ENCODE measurements at regions not wholly inside any gene's neighbourhood (a gene's known extent, or its start where the extent isn't known, plus 50 kb on each side); places are given as distances from the start of the nearest gene placed in this dataset.
"Not testable (repeated sequence)": the region's sequence is repeated elsewhere in the genome, so short reads cannot be mapped to it uniquely, and the experiment has no call there.

GRCh38 chr2:39881494-39881893 is 102.4 kb upstream of the THUMPD2 start:
- intact Hi-C loops (cut with DNase I) = no loop called here
- no peak for DNase-seq
- Histone ChIP-seq H3K4me1 (replicated peaks in 1 of 2) (no peaks in the 10 kb centered on the region), H3K4me3 (no peak overlapping the region), H3K27ac (no peak overlapping the region), H3K36me3 (replicated peaks in 1 of 2) (no peaks in the 10 kb centered on the region), H3K27me3 (no peaks in the 10 kb centered on the region), H3K9me3 (replicated peaks in 1 of 3) (no peaks in the 10 kb centered on the region)
- no peak for TF ChIP-seq POLR2A (IDR thresholded peaks at IDR 0.05)

GRCh38 chr2:39879001-39879400 is 99.9 kb upstream of the THUMPD2 start:
- H3K27me3 ChIP-seq; intact Hi-C loops (cut with DNase I); H3K4me3 ChIP-seq; DNase-seq; H3K36me3 ChIP-seq (replicated peaks in 1 of 2); H3K9me3 ChIP-seq (replicated peaks in 1 of 3); H3K4me1 ChIP-seq (replicated peaks in 1 of 2); H3K27ac ChIP-seq: not testable (repeated sequence)
- 89 to 96% (median 92%) methylated on average over 2 of the region's 2 CpGs for WGBS, 4 donors

- Histone ChIP-seq H3K4me1 (replicated peaks in 1 of 2) (no peaks in the 10 kb centered on the region), H3K4me3 (no peak overlapping the region), H3K36me3 (replicated peaks in 1 of 2) (no peaks in the 10 kb centered on the region), H3K27me3 (no peaks in the 10 kb centered on the region), H3K27ac (no peak overlapping the region), H3K9me3 (replicated peaks in 1 of 3) (no peaks in the 10 kb centered on the region)
- WGBS, 4 donors = 83 to 90% (median 88%) methylated on average over 1 of the region's 1 CpG
- intact Hi-C loops (cut with DNase I) = no loop called here
- no peak for DNase-seq
- no peak for TF ChIP-seq CTCF (IDR thresholded peaks at IDR 0.05)
- no peak for TF ChIP-seq POLR2A (IDR thresholded peaks at IDR 0.05)
These were observed 96.8 kb upstream of the THUMPD2 start for GRCh38 chr2:39875914-39876267.

- peak in 4 of 7 donors; percentile 7 to 48 (median 22) for DNase-seq
- H3K27ac ChIP-seq = no peak overlapping the region
These were observed 96.3 kb upstream of the THUMPD2 start for GRCh38 chr2:39875182-39875913.

GRCh38 chr2:39874236-39874635 is 95.2 kb upstream of the THUMPD2 start:
- Histone ChIP-seq H3K9me3 (replicated peaks in 1 of 3) (no peaks in the 10 kb centered on the region), H3K36me3 (replicated peaks in 1 of 2) (no peaks in the 10 kb centered on the region), H3K4me1 (replicated peaks in 1 of 2) (no peaks in the 10 kb centered on the region), H3K27ac (no peak overlapping the region), H3K27me3 (no peaks in the 10 kb centered on the region), H3K4me3 (no peak overlapping the region)
- 87 to 94% (median 91%) methylated on average over 4 of the region's 4 CpGs for WGBS, 4 donors
- intact Hi-C loops (cut with DNase I) = no loop called here
- DNase-seq = no peak
- TF ChIP-seq POLR2A (IDR thresholded peaks at IDR 0.05) (no peak), CTCF (IDR thresholded peaks at IDR 0.05) (no peak)

More at GRCh38 chr2:39875182-39875913, 96.3 kb upstream of the THUMPD2 start:
- intact Hi-C loops (cut with DNase I) = no loop called here
- Histone ChIP-seq H3K27me3 (no peaks in the 10 kb centered on the region), H3K36me3 (replicated peaks in 1 of 2) (no peaks in the 10 kb centered on the region), H3K9me3 (replicated peaks in 1 of 3) (no peaks in the 10 kb centered on the region), H3K4me1 (replicated peaks in 1 of 2) (no peaks in the 10 kb centered on the region), H3K4me3 (no peak overlapping the region)
- TF ChIP-seq POLR2A (IDR thresholded peaks at IDR 0.05) = no peak
- TF ChIP-seq CTCF (IDR thresholded peaks at IDR 0.05) = no peak
- WGBS, 4 donors = 66 to 80% (median 77%) methylated on average over 5 of the region's 5 CpGs

Data from adrenal gland (tissue), 9 donors.